Natural killer cell treated with Interleukin-12 subunit alpha and Interleukin-12 subunit beta and Interleukin-15 and Interleukin-18, amount 100 ng/mL, for 72 hours (primary cell): ENCODE measurements at regions not wholly inside any gene's neighbourhood (a gene's known extent, or its start where the extent isn't known, plus 50 kb on each side); places are given as distances from the start of the nearest gene placed in this dataset.
A peak's percentile ranks its signal among the peaks of the same experiment; 100 is the strongest.

Experiments used
- ATAC-seq, 2 donors: fragments of 150-1000 bp; cut with Tn5 transposase in 1 of 2; sonication (Bioruptor Pico), chemical (Tn5 transposase) in 1 of 2; 2 replicates each; pipeline ENCODE4 v1.10.0; 2021
- DNase-seq: peaks from one replicate; pipeline ENCODE4 v3.0.0; 2022; ENCODE audit warnings: low spot score
- H3K27ac Mint-ChIP-seq, 2 donors: 1 replicate in 1 of 2; 2 replicates in 1 of 2; pipeline ENCODE4 v1.8.0; 2022; ENCODE audit warnings: mixed read lengths in 2 of 2, mild to moderate bottlenecking in 1 of 2, moderate library complexity in 1 of 2
- H3K27me3 Mint-ChIP-seq, 2 donors: 1 replicate in 1 of 2; 2 replicates in 1 of 2; pipeline ENCODE4 v1.8.0; 2022; ENCODE audit warnings: mixed read lengths in 2 of 2
- H3K36me3 Mint-ChIP-seq: one replicate; pipeline ENCODE4 v1.8.0; 2022; ENCODE audit warnings: mixed read lengths
- H3K4me1 Mint-ChIP-seq, 2 donors: 1 replicate in 1 of 2; 2 replicates in 1 of 2; pipeline ENCODE4 v1.8.0; 2022; ENCODE audit warnings: low read depth in 2 of 2, mixed read lengths in 2 of 2, mild to moderate bottlenecking in 1 of 2
- H3K4me3 Mint-ChIP-seq: one replicate; pipeline ENCODE4 v1.8.0; 2022; ENCODE audit warnings: mixed read lengths
- H3K9me3 Mint-ChIP-seq: 2 replicates; pipeline ENCODE4 v1.8.0; 2022; ENCODE audit warnings: mixed read lengths

DNA sequence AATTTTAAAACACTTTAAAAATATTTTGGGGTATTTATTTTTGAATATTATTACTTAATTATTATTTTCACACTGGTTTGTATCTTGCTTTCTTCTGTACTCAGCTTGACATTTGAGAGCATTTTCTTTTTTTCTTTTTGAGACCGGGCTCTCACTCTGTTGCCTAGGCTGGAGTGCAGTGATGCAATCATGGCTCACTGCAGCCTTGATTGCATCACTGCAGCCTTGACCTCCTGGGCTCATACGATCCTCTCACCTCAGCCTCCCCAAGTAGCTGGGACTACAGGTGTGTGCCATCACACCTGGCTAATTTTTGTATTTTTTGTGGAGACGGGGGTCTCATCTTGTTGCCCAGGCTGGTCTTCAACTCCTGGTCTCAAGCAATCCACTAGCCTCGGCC is 79.9 kb upstream of the DLX2 start:
- H3K27ac Mint-ChIP-seq: no peak overlapping the region
- DNase-seq: no peak
- H3K4me1 Mint-ChIP-seq: peaks cover 17 to 22% of the 10 kb centered on the region in 2 donors

DNA sequence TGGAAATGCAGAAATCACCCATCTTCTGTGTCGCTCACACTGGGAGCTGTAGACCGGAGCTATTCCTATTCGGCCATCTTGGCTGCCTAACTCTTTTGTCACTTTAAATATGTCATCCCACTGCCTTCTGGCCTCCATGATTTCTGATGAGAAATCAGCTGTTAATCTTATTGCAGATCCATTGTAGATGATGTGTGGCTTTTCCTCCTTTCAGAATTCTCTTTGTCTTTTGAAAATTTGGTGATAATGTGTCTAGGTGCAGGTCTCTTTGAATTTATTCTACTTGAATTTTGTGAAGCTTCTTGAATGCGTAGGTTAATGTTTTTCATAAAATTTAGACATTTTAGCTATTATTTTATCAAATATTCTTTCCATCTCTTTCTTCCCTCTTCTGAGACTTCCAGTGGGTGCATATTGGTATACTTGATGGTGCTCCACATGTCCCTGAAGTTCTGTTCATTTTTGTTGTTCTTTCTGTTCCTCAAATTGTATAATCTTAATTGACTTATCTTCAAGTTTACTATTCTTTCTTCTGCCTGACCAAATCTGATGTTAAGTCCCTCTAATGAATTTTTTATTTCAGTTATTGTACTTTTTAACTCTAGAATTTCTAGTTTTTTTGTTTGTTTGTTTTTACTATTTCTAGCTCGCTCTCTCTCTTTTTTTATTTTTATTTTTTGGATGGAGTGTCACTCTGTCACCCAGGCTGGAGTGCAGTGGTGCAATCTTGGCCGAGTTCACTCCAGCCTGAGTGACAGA is 90.8 kb upstream of the DLX2 start:
- peaks cover 4 to 18% of the 10 kb centered on the region in 2 donors for H3K4me1 Mint-ChIP-seq
- peaks cover 36% of the 10 kb centered on the region for H3K36me3 Mint-ChIP-seq
- H3K4me3 Mint-ChIP-seq: no peak overlapping the region
- H3K27ac Mint-ChIP-seq: no peak overlapping the region
- ATAC-seq (no peak), DNase-seq (no peak)
- H3K27me3 Mint-ChIP-seq: peaks cover 9% of the 10 kb centered on the region in 2 donors
- peaks cover 14% of the 10 kb centered on the region for H3K9me3 Mint-ChIP-seq

More for the DNA sequence above, 79.9 kb upstream of the DLX2 start:
- Mint-ChIP-seq H3K9me3 (no peaks in the 10 kb centered on the region), H3K4me3 (no peak overlapping the region), H3K27me3 (no peaks in the 10 kb centered on the region), H3K36me3 (no peaks in the 10 kb centered on the region)
- no peak for ATAC-seq

GRCh38 chr2:172195836-172196376 is 93.2 kb upstream of the DLX2 start:
- Mint-ChIP-seq H3K36me3 (peaks cover 43% of the 10 kb centered on the region), H3K4me1 (peaks cover 4 to 18% of the 10 kb centered on the region in 2 donors), H3K9me3 (peaks cover 18% of the 10 kb centered on the region), H3K27ac (no peak overlapping the region), H3K4me3 (no peak overlapping the region), H3K27me3 (peaks cover 9 to 12% of the 10 kb centered on the region in 2 donors)
- ATAC-seq (no peak), DNase-seq (no peak)

GRCh38 chr2:172196768-172197431 is 94.2 kb upstream of the DLX2 start:
- Mint-ChIP-seq H3K27me3 (peaks cover 8 to 9% of the 10 kb centered on the region in 2 donors), H3K9me3 (peaks cover 18% of the 10 kb centered on the region)

GRCh38 chr2:172198361-172198760 is 95.7 kb upstream of the DLX2 start:
- Mint-ChIP-seq H3K9me3 (peaks cover 16% of the 10 kb centered on the region), H3K36me3 (peaks cover 35% of the 10 kb centered on the region), H3K27ac (no peak overlapping the region), H3K27me3 (peaks cover 8 to 9% of the 10 kb centered on the region in 2 donors), H3K4me1 (peaks cover 4 to 18% of the 10 kb centered on the region in 2 donors), H3K4me3 (no peak overlapping the region)
- ATAC-seq (no peak), DNase-seq (no peak)

More at GRCh38 chr2:172196768-172197431, 94.2 kb upstream of the DLX2 start:
- Mint-ChIP-seq H3K27ac (no peak overlapping the region), H3K36me3 (peaks cover 39% of the 10 kb centered on the region), H3K4me3 (peak overlapping the region; percentile 26), H3K4me1 (peaks cover 4 to 18% of the 10 kb centered on the region in 2 donors)
- ATAC-seq (peak; percentile 79 to 85), DNase-seq (no peak)

- no peak overlapping the region for H3K27ac Mint-ChIP-seq
- DNase-seq (no peak), ATAC-seq (no peak)
- no peak overlapping the region for H3K4me3 Mint-ChIP-seq
- peaks cover 30% of the 10 kb centered on the region for H3K36me3 Mint-ChIP-seq
- H3K9me3 Mint-ChIP-seq: peaks cover 12% of the 10 kb centered on the region
- peaks cover 8 to 9% of the 10 kb centered on the region in 2 donors for H3K27me3 Mint-ChIP-seq
- H3K4me1 Mint-ChIP-seq: peaks cover 4 to 18% of the 10 kb centered on the region in 2 donors
These were observed 96.2 kb upstream of the DLX2 start for GRCh38 chr2:172198908-172199307.

DNA sequence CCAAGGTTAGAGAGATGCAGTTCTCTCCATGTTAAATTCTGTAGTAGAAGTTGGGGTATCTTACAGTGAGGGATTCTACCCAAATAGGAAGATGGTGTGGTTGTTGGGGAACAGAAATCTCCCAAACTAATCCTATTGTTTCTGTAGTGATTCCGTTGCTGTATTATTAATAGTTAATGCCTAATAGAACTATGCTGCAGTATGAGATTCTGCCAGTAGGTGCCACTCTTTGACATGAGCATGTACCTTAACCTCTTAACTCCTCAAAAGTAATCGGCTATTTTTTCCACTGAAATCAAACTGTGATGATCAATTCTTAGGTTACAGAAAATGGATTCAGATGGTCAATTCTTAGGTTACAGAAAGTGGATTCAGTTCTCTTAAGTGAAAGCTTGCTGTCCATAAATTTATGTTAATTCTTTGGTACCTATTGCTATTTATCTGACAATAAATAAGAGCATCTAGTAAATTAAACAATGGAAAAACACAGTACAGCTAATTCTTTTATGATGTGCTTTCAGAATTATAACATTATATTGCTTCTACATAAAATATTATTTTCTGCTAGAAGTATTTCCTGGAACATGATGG is 97.9 kb upstream of the DLX2 start:
- peaks cover 4 to 18% of the 10 kb centered on the region in 2 donors for H3K4me1 Mint-ChIP-seq
- peaks cover 5% of the 10 kb centered on the region for H3K9me3 Mint-ChIP-seq
- no peak for ATAC-seq
- no peak overlapping the region for H3K27ac Mint-ChIP-seq
- no peak for DNase-seq
- H3K36me3 Mint-ChIP-seq: peaks cover 17% of the 10 kb centered on the region
- peaks cover 6 to 9% of the 10 kb centered on the region in 2 donors for H3K27me3 Mint-ChIP-seq
- H3K4me3 Mint-ChIP-seq: no peak overlapping the region

DNA sequence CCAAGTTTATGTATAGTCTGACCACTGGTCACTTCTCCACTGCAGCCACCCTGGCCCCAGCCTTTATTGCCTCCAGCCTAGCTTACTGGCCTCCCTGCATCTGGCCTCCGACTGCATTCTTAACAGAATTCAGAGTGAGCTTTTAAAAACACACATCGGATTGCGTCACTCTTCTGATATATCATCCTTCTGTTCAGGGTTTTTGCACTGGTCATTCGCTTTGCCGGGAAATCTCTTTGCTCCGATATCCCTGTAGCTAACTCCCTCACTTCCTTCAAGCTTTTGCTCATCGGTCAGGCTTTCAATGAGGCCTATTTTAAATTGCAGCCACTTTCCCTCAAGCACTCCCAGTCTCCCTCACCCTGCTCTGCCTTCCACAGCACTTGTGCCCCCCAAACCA is 101.6 kb upstream of the DLX2 start:
- Mint-ChIP-seq H3K9me3 (peaks cover 3% of the 10 kb centered on the region), H3K4me1 (peaks cover 1 to 11% of the 10 kb centered on the region in 2 donors), H3K27me3 (peaks cover 0 to 3% of the 10 kb centered on the region in 2 donors), H3K27ac (no peak overlapping the region), H3K36me3 (peaks cover 7% of the 10 kb centered on the region), H3K4me3 (no peak overlapping the region)
- DNase-seq (no peak), ATAC-seq (no peak)

GRCh38 chr2:172204762-172205161 is 102.1 kb upstream of the DLX2 start:
- Mint-ChIP-seq H3K4me1 (peaks cover 6 to 15% of the 10 kb centered on the region in 2 donors), H3K36me3 (peaks cover 5% of the 10 kb centered on the region), H3K9me3 (peaks cover 3% of the 10 kb centered on the region), H3K27ac (no peak overlapping the region), H3K4me3 (no peak overlapping the region), H3K27me3 (peaks cover 0 to 3% of the 10 kb centered on the region in 2 donors)
- DNase-seq: no peak
- ATAC-seq: no peak

GRCh38 chr2:172205292-172205691 is 102.6 kb upstream of the DLX2 start:
- Mint-ChIP-seq H3K36me3 (no peaks in the 10 kb centered on the region), H3K4me1 (peaks cover 6 to 15% of the 10 kb centered on the region in 2 donors), H3K9me3 (no peaks in the 10 kb centered on the region), H3K4me3 (no peak overlapping the region), H3K27me3 (no peaks in the 10 kb centered on the region), H3K27ac (no peak overlapping the region)
- DNase-seq: no peak
- no peak for ATAC-seq

DNA sequence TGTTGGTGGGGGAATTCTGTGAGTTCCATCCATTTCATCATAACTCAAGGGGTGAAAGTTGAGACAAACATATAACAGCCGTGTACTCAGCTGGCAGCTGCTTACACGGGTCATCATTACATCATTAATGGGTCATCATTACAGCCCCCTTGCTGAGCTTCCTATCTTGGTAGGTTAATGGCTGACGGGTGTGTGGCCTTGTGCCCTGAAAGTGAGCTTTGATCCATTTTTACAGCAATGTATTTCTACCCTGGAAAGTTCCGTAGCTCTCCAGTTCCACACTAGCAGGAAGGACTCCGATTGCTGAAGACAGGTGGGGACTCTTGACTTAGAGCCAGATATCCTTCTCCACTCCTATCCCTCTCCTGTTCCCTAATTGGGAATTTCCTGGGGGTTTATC is 105.2 kb upstream of the DLX2 start:
- Mint-ChIP-seq H3K27me3 (no peaks in the 10 kb centered on the region), H3K4me1 (peaks cover 6 to 15% of the 10 kb centered on the region in 2 donors), H3K9me3 (no peaks in the 10 kb centered on the region), H3K36me3 (no peaks in the 10 kb centered on the region), H3K4me3 (no peak overlapping the region), H3K27ac (no peak overlapping the region)
- DNase-seq (no peak), ATAC-seq (no peak)

GRCh38 chr2:172208791-172209325 is 106.2 kb upstream of the DLX2 start:
- Mint-ChIP-seq H3K27me3 (no peaks in the 10 kb centered on the region), H3K27ac (no peak overlapping the region), H3K4me1 (peaks cover 6 to 15% of the 10 kb centered on the region in 2 donors), H3K9me3 (no peaks in the 10 kb centered on the region), H3K36me3 (no peaks in the 10 kb centered on the region), H3K4me3 (no peak overlapping the region)
- no peak for DNase-seq
- ATAC-seq: peak in 1 of 2 donors; percentile 44

DNA sequence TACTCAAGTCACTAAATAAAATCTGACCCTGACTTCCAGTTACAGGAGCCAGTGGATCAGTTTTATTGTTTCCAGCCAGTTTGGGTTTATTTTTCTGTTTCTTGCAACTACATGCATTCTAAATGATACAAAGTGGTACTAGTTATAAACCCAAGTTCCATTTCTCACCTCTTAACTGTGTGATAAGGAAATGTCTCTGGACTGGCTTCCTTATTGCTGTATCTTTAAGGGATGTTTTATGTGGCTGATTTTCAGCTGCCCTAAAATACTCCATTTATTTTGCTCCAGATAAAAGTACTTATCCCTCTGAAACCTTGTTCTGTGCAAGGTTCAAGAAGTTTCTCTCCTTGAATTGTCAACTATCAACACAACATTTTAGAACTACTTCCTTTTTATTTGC is 107.9 kb upstream of the DLX2 start:
- no peak for DNase-seq
- no peaks in the 10 kb centered on the region for H3K9me3 Mint-ChIP-seq
- peaks cover 6 to 15% of the 10 kb centered on the region in 2 donors for H3K4me1 Mint-ChIP-seq
- no peaks in the 10 kb centered on the region for H3K27me3 Mint-ChIP-seq
- no peak overlapping the region for H3K27ac Mint-ChIP-seq
- H3K36me3 Mint-ChIP-seq: no peaks in the 10 kb centered on the region
- H3K4me3 Mint-ChIP-seq: no peak overlapping the region
- no peak for ATAC-seq
